ENCODE measurements at regions not wholly inside any gene's neighbourhood (a gene's known extent, or its start where the extent isn't known, plus 50 kb on each side); places are given as distances from the start of the nearest gene placed in this dataset.

- no peak for DNase-seq (ENCODE audit: extremely low read depth, low read depth)
- no peak for TF ChIP-seq CTCF (IDR thresholded peaks at IDR 0.05; ENCODE audit: low read depth, low read length)
These were observed 99.9 kb downstream of the MACIR start for GRCh38 chr5:103358305-103358995.

GRCh38 chr5:103357636-103358035 is 99.1 kb downstream of the MACIR start:
- TF ChIP-seq CTCF (IDR thresholded peaks at IDR 0.05; ENCODE audit: low read depth, low read length) = no peak
- no peak for DNase-seq (ENCODE audit: extremely low read depth, low read depth)

DNA sequence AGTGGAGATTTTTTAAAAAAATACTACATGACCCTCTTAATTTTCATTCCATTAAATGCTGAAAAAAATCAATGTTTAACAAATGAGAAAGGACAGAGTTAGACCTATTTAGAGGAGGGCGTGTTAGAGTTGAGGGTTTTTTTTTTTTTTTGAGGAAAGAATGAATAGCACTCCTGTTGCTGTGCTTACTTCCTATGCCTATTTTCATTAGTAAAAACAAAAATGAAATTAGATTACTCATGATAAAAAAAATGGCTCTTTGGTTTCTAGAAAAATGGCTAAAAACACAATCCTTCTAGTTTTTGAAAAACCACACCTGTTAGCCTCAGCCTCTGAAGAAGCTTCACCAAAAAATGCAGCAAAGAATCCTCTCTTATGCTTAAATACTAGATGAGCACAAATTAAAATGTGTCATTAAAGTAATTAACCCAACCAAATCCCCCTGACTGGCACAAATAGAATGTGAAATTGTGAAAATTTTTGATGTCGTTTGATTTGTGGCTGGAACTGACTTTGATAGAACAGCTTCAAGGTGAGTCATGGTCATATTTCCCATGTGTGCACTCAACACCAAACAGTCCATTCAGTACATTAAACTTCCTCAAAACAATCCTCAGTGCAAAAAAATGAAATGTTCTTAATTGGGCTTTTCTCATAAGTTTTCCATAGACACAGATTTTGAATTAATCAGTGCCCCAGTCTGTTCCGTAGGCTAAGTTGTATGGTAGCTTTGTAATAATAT is 98.0 kb downstream of the MACIR start:
- DNase-seq (ENCODE audit: extremely low read depth, low read depth) = no peak
- TF ChIP-seq CTCF (IDR thresholded peaks at IDR 0.05; ENCODE audit: low read depth, low read length) = no peak

DNA sequence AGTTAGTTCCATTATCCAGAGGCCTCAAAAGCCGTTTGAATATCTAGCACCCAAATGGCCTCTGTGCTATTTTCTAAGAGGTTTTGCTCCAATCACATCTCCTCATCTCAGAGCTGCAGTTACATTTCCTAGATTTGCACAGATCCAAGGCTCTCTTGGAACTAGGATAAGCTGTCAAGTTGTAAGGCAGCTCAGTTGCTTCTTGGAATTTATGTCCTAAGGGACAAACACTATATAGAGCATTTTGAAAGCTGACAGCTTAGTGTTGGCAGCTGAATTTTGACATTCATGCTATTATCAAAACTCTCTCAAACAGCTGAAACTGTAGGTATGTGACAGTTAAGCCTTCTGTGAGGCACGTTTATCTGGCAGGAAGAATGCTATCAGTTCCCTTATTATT is 97.0 kb downstream of the MACIR start:
- no peak for TF ChIP-seq CTCF (IDR thresholded peaks at IDR 0.05; ENCODE audit: low read depth, low read length)
- DNase-seq (ENCODE audit: extremely low read depth, low read depth) = no peak

DNA sequence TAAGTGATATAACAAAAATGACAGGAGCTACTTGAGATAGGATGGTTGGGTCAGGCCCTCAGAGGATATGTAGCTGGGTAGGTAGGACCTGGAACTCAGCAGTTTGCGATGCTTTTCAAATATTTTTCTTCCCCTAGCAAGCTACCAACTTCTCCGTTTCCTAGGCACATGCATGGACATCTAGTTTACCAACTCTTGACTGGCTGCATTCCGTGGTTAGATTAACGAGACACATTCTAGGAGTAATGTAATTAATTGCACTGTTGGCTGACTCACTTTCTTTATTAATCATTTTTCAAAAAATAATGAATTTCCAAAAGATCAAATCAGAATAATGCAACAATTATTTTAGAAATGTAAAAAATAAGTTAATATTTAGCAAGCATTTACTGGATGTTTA is 95.9 kb downstream of the MACIR start:
- DNase-seq (ENCODE audit: extremely low read depth, low read depth) = no peak
- no peak for TF ChIP-seq CTCF (IDR thresholded peaks at IDR 0.05; ENCODE audit: low read depth, low read length)

DNA sequence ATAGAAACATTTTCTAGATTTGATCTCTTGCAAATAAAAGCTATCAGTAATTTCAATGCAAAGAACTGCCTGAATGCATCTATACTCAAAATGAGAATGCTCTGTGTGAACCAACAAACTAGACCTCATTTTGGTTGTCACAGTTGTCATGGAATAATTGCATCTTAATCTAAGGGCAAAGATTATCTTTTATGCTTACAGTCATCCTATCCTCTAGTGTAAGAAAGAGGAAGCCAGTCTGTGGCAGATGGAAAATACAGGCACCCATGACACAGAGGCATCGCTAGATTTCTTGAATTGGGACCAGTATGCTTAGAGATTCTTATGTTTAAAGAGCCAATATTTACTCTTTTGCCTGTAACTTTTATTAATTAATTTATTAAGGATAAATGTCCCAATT is 95.0 kb downstream of the MACIR start:
- no peak for DNase-seq (ENCODE audit: extremely low read depth, low read depth)
- no peak for TF ChIP-seq CTCF (IDR thresholded peaks at IDR 0.05; ENCODE audit: low read depth, low read length)

GRCh38 chr5:103347716-103348423 is 89.3 kb downstream of the MACIR start:
- no peak for DNase-seq (ENCODE audit: extremely low read depth, low read depth)
- no peak for TF ChIP-seq CTCF (IDR thresholded peaks at IDR 0.05; ENCODE audit: low read depth, low read length)
